Daoy (cell line): ENCODE measurements at regions not wholly inside any gene's neighbourhood (a gene's known extent, or its start where the extent isn't known, plus 50 kb on each side); places are given as distances from the start of the nearest gene placed in this dataset.

Experiments
- DNase-seq: peaks from one replicate; pipeline ENCODE4 v3.0.0-alpha.2; 2015; ENCODE audit warnings: low read depth

GRCh38 chr11:109747839-109748238 lies 325.8 kb downstream of the C11orf87 start:
- no peak for DNase-seq

GRCh38 chr11:109749476-109749875 lies 327.5 kb downstream of the C11orf87 start:
- DNase-seq: no peak

- no peak for DNase-seq
Observed at GRCh38 chr11:109750964-109751363, 329.0 kb downstream of the C11orf87 start.

- DNase-seq: no peak
Observed at GRCh38 chr11:109752212-109752825, 330.3 kb downstream of the C11orf87 start.

GRCh38 chr11:109756521-109756920 lies 334.5 kb downstream of the C11orf87 start:
- no peak for DNase-seq

GRCh38 chr11:109756951-109757350 lies 335.0 kb downstream of the C11orf87 start:
- no peak for DNase-seq

GRCh38 chr11:109762546-109762945 lies 330.6 kb upstream of the ZC3H12C start:
- no peak for DNase-seq

GRCh38 chr11:109765709-109766311 lies 327.4 kb upstream of the ZC3H12C start:
- no peak for DNase-seq

GRCh38 chr11:109769858-109770257 lies 323.3 kb upstream of the ZC3H12C start:
- no peak for DNase-seq

GRCh38 chr11:109770323-109770722 lies 322.9 kb upstream of the ZC3H12C start:
- no peak for DNase-seq

- no peak for DNase-seq
Observed at GRCh38 chr11:109772892-109773291, 320.3 kb upstream of the ZC3H12C start.

- DNase-seq: no peak
Observed at GRCh38 chr11:109775686-109776085, 317.5 kb upstream of the ZC3H12C start.

- DNase-seq: no peak
Observed at GRCh38 chr11:109783014-109783413, 310.2 kb upstream of the ZC3H12C start.

- DNase-seq: no peak
Observed at GRCh38 chr11:109783840-109784239, 309.4 kb upstream of the ZC3H12C start.

GRCh38 chr11:109784536-109784935 lies 308.7 kb upstream of the ZC3H12C start:
- DNase-seq: no peak

- DNase-seq: no peak
Observed at GRCh38 chr11:109785198-109785597, 308.0 kb upstream of the ZC3H12C start.

- no peak for DNase-seq
Observed at GRCh38 chr11:109785714-109786113, 307.5 kb upstream of the ZC3H12C start.

- DNase-seq: no peak
Observed at GRCh38 chr11:109788948-109789490, 304.2 kb upstream of the ZC3H12C start.

- DNase-seq: no peak
Observed at GRCh38 chr11:109789901-109790300, 303.3 kb upstream of the ZC3H12C start.

GRCh38 chr11:109791337-109791736 lies 301.9 kb upstream of the ZC3H12C start:
- DNase-seq: no peak

- DNase-seq: no peak
Observed at GRCh38 chr11:109794501-109794900, 298.7 kb upstream of the ZC3H12C start.

- no peak for DNase-seq
Observed at GRCh38 chr11:109795234-109795633, 298.0 kb upstream of the ZC3H12C start.

- DNase-seq: no peak
Observed at GRCh38 chr11:109796253-109796652, 296.9 kb upstream of the ZC3H12C start.

GRCh38 chr11:109798521-109798920 lies 294.7 kb upstream of the ZC3H12C start:
- DNase-seq: no peak
